ENCODE measurements at regions not wholly inside any gene's neighbourhood (a gene's known extent, or its start where the extent isn't known, plus 50 kb on each side); places are given as distances from the start of the nearest gene placed in this dataset.

- TF ChIP-seq POLR2A (IDR thresholded peaks at IDR 0.05; ENCODE audit: low read depth): no peak
- TF ChIP-seq CTCF (IDR thresholded peaks at IDR 0.05): no peak
- no peak for TF ChIP-seq POLR2AphosphoS5 (IDR thresholded peaks at IDR 0.05)
These were observed 74.7 kb upstream of the TSHZ3 start for GRCh38 chr19:31423896-31424295.

Measured in esophagus muscularis mucosa (tissue), 3 donors.